Fibroblast of villous mesenchyme (primary cell): ENCODE measurements at regions not wholly inside any gene's neighbourhood (a gene's known extent, or its start where the extent isn't known, plus 50 kb on each side); places are given as distances from the start of the nearest gene placed in this dataset.
"Not testable (repeated sequence)": the region's sequence is repeated elsewhere in the genome, so short reads cannot be mapped to it uniquely, and the experiment has no call there.

Experiments
- DNase-seq: peaks from one replicate; pipeline ENCODE4 v3.0.0-alpha.2; 2010; ENCODE audit warnings: low read depth
- H3K4me3 ChIP-seq: 2 replicates; pipeline ENCODE4 v1.5.1; 2011; ENCODE audit warnings: low read depth, mild to moderate bottlenecking, low read length
- TF ChIP-seq, protein P1 (sequence below): IDR thresholded peaks from 2 replicates; pipeline ENCODE4 v1.5.1; 2012; ENCODE audit warnings: low read depth, mild to moderate bottlenecking, low read length; ENCODE audit not compliant: insufficient read depth

DNA sequence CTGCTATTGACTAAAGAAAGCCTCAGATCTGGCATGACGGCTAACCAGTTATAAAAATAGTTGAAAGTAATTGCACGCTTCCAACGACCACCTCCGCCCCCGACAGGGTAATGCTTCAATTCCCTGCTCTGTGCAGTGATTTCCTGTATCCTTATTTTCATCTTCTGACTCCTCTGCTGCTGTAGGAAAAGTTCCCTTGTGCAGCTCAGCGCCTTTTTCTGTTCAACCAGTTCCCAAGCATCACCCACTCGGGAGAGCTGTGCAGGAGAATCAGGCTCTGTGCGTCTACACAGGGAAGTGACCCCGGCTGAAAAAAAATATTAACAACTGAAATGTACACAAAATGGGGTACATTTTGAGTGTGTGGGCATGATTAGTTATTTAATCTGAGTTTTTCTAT lies 91.3 kb upstream of the COPS8 start:
- H3K4me3 ChIP-seq, result no peak overlapping the region
- DNase-seq, result no peak
- TF ChIP-seq, protein P1, sequence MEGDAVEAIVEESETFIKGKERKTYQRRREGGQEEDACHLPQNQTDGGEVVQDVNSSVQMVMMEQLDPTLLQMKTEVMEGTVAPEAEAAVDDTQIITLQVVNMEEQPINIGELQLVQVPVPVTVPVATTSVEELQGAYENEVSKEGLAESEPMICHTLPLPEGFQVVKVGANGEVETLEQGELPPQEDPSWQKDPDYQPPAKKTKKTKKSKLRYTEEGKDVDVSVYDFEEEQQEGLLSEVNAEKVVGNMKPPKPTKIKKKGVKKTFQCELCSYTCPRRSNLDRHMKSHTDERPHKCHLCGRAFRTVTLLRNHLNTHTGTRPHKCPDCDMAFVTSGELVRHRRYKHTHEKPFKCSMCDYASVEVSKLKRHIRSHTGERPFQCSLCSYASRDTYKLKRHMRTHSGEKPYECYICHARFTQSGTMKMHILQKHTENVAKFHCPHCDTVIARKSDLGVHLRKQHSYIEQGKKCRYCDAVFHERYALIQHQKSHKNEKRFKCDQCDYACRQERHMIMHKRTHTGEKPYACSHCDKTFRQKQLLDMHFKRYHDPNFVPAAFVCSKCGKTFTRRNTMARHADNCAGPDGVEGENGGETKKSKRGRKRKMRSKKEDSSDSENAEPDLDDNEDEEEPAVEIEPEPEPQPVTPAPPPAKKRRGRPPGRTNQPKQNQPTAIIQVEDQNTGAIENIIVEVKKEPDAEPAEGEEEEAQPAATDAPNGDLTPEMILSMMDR, result no peak

DNA sequence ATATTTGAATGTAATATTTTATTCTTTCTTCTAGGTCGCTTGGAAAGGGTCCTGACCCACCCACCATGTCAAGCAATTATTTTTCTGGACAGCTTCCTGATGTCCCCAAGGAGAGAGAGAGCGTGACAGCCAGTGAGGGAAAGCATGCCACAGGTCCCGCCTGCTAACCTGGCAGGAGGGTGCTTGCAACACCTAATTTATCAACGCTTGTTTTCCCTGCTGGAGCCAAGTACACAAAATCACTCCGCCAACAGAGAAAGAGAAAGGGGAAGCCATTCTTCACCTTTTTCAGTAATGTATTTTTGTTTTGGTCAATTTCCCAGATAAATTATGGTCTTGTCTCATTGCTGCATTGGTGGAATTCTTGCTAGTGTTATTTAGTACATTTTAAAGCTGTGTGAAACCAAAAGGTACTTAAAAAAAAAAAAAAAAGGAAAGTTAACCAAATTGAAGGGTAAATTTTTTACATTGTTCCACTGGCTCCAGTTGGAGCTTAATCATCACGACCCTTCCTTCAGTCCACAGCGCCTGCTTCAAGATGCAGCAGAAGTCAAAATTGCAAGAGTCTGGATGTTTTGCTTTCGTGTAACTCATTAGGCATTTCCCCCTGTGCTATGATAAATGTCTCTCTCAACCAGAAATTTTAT lies 88.5 kb upstream of the COPS8 start:
- no peak overlapping the region for H3K4me3 ChIP-seq
- no peak for DNase-seq
- TF ChIP-seq, protein P1, result no peak

DNA sequence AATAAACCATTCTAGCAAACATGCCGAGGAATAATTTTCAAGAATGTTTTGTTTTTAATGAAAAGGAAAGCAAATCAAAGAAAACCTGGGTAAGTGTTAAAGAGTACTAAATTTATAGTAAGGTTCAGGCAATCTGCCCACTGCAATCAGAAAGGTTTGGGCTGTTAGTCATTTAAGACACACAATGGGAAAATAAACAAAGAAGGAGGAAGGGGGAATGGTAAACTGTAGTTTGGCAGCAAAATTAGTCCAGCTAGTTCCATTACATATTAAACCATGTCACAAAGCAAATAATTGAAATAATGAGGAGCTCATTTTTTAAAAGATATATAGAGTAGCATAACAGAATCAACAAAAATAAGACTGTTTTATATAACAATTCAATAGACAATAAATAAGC lies 87.5 kb upstream of the COPS8 start:
- no peak overlapping the region for H3K4me3 ChIP-seq
- no peak for DNase-seq
- TF ChIP-seq, protein P1, result no peak

DNA sequence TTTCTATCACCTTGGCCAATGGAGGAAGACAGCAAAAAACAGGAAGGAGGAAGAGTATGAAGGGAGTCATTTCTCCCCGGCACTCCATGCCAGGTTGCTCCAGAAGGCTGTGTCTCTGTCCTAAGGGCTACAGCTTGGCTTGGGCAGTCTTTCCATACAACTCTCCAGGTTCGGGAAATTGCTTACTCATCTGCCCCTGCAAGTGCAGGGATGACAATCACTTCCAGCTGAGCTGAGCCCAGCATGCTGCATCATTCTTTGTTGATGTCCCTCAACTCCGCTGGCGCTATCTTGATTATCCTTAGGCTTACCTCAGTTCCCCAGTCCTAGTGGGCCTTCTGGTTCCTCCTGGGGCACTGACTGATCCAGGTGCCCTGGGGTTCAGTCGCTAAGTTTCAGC lies 86.9 kb upstream of the COPS8 start:
- DNase-seq, result no peak
- TF ChIP-seq, protein P1, result no peak
- no peak overlapping the region for H3K4me3 ChIP-seq

DNA sequence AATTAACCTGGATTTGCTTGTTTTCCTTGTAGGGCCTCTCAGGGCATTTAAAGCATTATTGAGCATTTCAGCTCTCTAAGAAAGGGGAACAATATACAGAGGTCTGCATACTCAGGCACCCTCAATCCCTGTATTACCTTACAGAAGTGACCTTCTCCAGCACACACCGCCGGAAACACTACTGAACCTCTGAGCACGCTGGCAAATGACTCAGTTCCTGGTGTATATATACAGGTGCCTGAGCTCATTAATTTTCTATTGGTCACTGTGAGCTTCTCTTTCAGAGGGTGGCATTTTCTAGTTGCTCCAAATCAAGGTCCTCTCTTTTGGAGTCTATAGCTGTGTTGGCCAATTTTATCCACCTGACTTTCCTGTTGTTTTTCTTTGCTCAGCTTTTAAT lies 85.2 kb upstream of the COPS8 start:
- TF ChIP-seq, protein P1, result no peak
- no peak overlapping the region for H3K4me3 ChIP-seq
- no peak for DNase-seq

DNA sequence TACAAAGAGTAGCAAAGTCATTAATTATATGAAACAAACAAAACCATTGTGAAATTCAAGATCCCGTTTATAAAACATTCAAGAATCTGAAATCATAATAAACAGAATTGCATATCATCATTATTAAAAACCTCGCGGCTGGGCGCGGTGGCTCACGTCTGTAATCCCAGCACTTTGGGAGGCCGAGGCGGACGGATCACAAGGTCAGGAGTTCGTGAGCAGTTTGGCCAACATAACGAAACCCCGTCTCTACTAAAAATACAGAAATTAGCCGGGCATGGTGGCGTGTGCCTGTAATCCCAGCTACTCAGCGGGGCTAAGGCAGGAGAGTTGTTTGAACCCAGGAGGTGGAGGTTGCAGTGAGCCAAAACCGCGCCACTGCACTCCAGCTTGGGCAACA lies 80.3 kb upstream of the COPS8 start:
- not testable (repeated sequence) for DNase-seq, H3K4me3 ChIP-seq

DNA sequence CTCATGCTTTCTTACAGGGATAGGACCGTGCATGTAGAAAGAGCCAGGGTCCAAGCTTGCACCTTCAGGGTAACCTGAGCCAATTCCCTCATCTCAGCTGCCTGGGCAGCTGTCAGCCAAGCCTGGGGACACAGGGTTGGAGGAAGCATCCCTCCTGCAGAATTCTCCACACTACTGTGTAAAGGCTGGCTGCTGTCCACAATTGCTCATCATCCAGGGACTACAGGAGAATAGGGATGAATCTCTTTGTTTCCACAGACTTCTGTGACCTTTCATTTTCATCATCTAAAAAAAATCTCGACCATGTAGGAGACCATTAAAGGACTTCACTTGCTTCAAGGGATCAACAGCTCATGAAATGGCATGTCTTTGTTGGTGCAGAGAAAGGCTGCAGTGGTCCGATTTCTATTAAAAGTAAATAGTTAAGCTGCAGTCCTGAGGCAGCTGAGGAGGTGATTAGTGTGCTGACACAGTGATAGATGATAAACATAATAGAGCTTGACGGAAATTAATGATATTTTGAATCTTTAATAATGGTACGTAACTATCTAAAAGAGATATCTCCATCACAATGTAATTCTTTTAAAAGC lies 74.4 kb upstream of the COPS8 start:
- H3K4me3 ChIP-seq, result no peak overlapping the region
- TF ChIP-seq, protein P1, result no peak
- DNase-seq, result no peak
